ENCODE measurements at regions not wholly inside any gene's neighbourhood (a gene's known extent, or its start where the extent isn't known, plus 50 kb on each side); places are given as distances from the start of the nearest gene placed in this dataset.

- no peaks in the 10 kb centered on the region for H3K4me1 Mint-ChIP-seq
- no peak overlapping the region for H3K4me3 Mint-ChIP-seq
- H3K27ac Mint-ChIP-seq, result no peak overlapping the region
- H3K27me3 Mint-ChIP-seq, result no peaks in the 10 kb centered on the region
- H3K9me3 Mint-ChIP-seq, result no peaks in the 10 kb centered on the region
- no peak for ATAC-seq
- H3K36me3 Mint-ChIP-seq, result no peaks in the 10 kb centered on the region
Measured at GRCh38 chr16:74046524-74046923, 250.1 kb upstream of the PSMD7 start.

GRCh38 chr16:74045513-74045912 lies 251.1 kb upstream of the PSMD7 start:
- ATAC-seq, result no peak
- Mint-ChIP-seq H3K4me1 (no peaks in the 10 kb centered on the region), H3K9me3 (no peaks in the 10 kb centered on the region), H3K27ac (no peak overlapping the region), H3K4me3 (no peak overlapping the region), H3K27me3 (no peaks in the 10 kb centered on the region), H3K36me3 (no peaks in the 10 kb centered on the region)

DNA sequence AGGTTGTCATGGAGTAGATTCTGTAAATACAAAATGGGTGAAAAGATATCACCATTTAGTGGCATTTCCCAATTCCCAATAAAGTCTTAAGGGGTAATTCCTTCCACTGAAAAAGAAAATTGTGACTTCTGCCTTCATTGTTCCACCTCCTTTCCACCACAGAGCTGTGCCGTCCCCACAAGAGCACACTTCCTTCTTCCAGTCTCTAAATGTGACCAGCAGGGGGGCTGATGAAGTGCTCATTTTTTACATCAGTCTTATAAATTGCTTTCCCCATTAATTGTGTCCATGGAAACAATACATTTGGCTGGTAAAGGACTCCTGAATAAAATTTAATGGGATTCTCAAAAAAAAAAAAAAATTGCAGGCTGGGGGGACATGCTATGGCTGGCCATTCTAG lies 260.8 kb upstream of the PSMD7 start:
- no peaks in the 10 kb centered on the region for H3K27me3 Mint-ChIP-seq
- no peak for ATAC-seq

DNA sequence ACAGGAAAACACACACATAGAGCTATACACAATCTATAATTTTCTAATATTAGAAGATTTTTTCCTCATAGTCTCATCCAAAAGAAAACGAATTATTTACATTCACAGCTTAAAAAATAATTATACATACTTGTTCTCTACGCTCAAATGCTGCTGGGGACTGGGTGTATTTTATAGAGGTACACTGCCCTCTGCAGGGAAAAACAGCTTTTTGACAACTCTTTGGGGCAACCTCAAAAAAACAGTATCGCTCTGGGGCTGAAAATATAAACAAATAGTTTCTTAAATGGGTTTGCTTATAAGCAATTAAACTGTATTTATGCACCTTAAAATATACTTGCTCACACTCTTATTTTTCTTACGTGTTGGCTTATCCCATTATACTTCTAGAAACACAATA lies 261.8 kb upstream of the PSMD7 start:
- H3K27me3 Mint-ChIP-seq, result no peaks in the 10 kb centered on the region
- H3K9me3 Mint-ChIP-seq, result no peaks in the 10 kb centered on the region
- H3K4me3 Mint-ChIP-seq, result no peak overlapping the region
- H3K4me1 Mint-ChIP-seq, result no peaks in the 10 kb centered on the region
- ATAC-seq, result no peak
- no peak overlapping the region for H3K27ac Mint-ChIP-seq
- H3K36me3 Mint-ChIP-seq, result no peaks in the 10 kb centered on the region

More for the DNA sequence above, 260.8 kb upstream of the PSMD7 start:
- Mint-ChIP-seq H3K27ac (no peak overlapping the region), H3K4me1 (no peaks in the 10 kb centered on the region), H3K4me3 (no peak overlapping the region), H3K9me3 (no peaks in the 10 kb centered on the region), H3K36me3 (no peaks in the 10 kb centered on the region)

GRCh38 chr16:74034200-74034599 lies 262.4 kb upstream of the PSMD7 start:
- Mint-ChIP-seq H3K27ac (no peak overlapping the region), H3K27me3 (no peaks in the 10 kb centered on the region), H3K4me1 (no peaks in the 10 kb centered on the region), H3K4me3 (no peak overlapping the region), H3K36me3 (no peaks in the 10 kb centered on the region), H3K9me3 (no peaks in the 10 kb centered on the region)
- ATAC-seq, result no peak

- ATAC-seq, result no peak
- no peaks in the 10 kb centered on the region for H3K4me1 Mint-ChIP-seq
- H3K36me3 Mint-ChIP-seq, result no peaks in the 10 kb centered on the region
- H3K9me3 Mint-ChIP-seq, result no peaks in the 10 kb centered on the region
- H3K27ac Mint-ChIP-seq, result no peak overlapping the region
- H3K27me3 Mint-ChIP-seq, result no peaks in the 10 kb centered on the region
- H3K4me3 Mint-ChIP-seq, result no peak overlapping the region
Measured at GRCh38 chr16:74033441-74033995, 263.1 kb upstream of the PSMD7 start.

DNA sequence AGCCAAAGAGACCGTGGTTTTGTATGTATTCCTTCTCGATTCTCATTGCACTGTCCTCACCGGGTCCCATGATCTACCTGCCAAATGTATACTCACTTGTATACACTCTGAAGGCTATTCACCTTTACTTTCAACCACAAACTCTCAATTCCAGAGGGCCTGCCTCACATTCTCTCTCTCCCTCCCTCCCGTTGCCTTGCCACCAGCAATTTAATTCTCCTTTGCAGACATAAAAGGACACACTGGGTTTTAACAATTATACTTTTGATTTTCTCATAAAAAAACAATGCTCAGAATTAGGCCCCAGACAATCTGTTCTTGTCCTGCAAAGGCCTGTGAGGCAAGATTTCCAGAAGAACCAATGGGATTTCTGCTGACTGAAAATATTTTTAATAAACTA lies 265.1 kb upstream of the PSMD7 start:
- no peaks in the 10 kb centered on the region for H3K36me3 Mint-ChIP-seq
- no peak overlapping the region for H3K4me3 Mint-ChIP-seq
- H3K27me3 Mint-ChIP-seq, result no peaks in the 10 kb centered on the region
- no peak for ATAC-seq
- no peak overlapping the region for H3K27ac Mint-ChIP-seq
- no peaks in the 10 kb centered on the region for H3K4me1 Mint-ChIP-seq
- peaks cover 2% of the 10 kb centered on the region for H3K9me3 Mint-ChIP-seq

GRCh38 chr16:74030000-74030706 lies 266.5 kb upstream of the PSMD7 start:
- Mint-ChIP-seq H3K27ac (no peak overlapping the region), H3K4me1 (no peaks in the 10 kb centered on the region), H3K36me3 (no peaks in the 10 kb centered on the region), H3K4me3 (no peak overlapping the region), H3K27me3 (no peaks in the 10 kb centered on the region), H3K9me3 (peaks cover 3% of the 10 kb centered on the region)
- ATAC-seq, result no peak

DNA sequence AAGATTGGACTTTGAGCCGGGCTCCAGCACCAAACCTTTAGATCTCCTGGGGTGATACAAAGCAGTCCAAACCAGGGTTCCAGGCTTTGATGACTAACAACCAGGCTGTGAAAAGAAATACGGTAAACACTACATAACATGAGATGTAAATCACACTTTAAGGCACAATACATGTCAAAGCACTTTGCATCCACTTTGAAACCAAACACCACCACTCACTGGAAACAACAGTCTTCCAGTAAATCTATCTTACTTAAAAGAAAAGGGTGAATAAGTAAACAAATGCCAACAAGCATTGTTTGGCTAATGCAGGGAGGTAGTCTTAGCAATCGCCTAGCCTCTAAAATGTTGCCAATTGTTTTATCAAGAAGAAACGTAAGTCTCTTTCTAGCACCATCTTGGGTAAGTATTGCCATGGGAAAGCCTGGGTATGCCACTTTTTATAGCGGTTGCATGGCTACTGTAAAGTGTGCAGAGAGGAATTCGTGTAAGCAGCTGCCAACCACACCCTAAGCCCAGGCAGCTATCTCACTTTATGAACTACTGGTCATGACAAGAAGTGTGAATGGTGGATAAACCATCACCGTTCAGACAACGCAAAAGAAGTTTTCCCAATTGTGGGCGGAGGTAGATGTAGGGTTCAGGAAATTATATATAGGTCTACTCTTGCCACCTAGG lies 267.4 kb upstream of the PSMD7 start:
- no peak for ATAC-seq
- Mint-ChIP-seq H3K4me1 (no peaks in the 10 kb centered on the region), H3K36me3 (no peaks in the 10 kb centered on the region), H3K4me3 (no peak overlapping the region), H3K9me3 (peaks cover 3% of the 10 kb centered on the region), H3K27me3 (no peaks in the 10 kb centered on the region), H3K27ac (no peak overlapping the region)

DNA sequence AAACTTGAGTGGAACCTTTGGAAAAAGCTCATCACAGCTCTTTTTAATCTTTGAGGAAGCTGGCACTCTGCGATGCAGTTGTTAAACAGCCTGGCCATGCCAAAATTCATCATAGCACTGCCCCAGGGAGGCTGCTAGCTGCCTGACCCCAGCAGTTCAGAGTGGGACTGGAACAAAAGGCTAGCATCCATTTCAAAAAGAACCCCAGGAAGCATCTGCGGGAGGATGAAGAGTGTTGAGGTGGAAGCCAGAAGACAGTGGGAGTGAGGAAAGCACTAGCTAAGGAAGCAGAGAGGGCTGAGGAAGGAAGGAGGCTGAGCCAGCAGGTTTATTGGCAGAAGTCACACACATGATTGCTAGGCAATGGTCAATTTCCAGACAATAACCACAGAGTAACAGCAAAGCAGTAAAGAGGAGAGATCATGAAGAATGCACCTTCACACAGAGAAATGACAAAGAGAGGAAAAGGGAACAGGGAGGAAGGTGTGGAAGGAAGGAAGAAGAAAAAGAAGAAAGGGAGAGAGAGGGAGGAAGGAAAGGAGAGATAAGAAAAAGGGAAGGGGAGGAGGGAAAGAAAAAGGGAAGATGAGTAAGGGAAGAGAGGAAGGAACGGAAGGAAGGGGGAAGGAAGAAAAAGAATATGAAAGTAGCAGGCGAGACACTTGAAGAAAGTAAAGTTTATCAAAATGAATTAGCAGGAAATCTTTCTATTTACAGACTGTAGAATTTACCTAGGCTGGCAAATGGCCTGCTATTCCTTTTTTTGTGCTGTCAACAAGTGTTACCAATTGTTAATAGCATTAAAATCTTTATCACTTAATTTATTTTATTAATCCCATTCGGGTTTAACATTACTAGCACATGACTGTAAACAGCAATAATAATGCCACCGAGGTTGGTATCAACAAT lies 270.0 kb upstream of the PSMD7 start:
- Mint-ChIP-seq H3K4me3 (no peak overlapping the region), H3K36me3 (no peaks in the 10 kb centered on the region), H3K9me3 (peaks cover 3% of the 10 kb centered on the region)

DNA sequence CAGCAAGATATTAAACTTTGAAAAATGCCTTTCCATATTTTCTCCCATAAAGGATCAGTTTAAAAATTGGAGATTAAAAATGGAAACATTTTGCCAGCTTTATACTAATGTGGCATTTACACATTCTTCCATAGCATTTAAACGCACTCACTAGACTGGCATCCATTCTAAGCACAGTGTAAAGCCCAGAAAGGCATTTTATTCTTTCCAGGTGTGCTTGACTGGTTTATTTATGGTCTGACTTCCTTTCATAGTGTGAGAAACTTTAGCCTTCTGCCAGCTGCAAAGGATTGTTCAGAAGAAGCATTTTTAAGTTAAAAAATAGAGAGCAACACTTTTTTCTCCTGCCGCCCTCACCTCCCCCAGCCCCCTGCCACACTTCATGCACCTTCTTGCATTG lies 271.7 kb upstream of the PSMD7 start:
- no peak overlapping the region for H3K4me3 Mint-ChIP-seq
- no peaks in the 10 kb centered on the region for H3K36me3 Mint-ChIP-seq
- no peak for ATAC-seq
- peaks cover 3% of the 10 kb centered on the region for H3K9me3 Mint-ChIP-seq
- H3K27me3 Mint-ChIP-seq, result no peaks in the 10 kb centered on the region
- H3K4me1 Mint-ChIP-seq, result no peaks in the 10 kb centered on the region
- H3K27ac Mint-ChIP-seq, result no peak overlapping the region

More for the DNA sequence above, 270.0 kb upstream of the PSMD7 start:
- Mint-ChIP-seq H3K27ac (no peak overlapping the region), H3K27me3 (no peaks in the 10 kb centered on the region), H3K4me1 (no peaks in the 10 kb centered on the region)
- ATAC-seq, result no peak

- Mint-ChIP-seq H3K27me3 (no peaks in the 10 kb centered on the region), H3K36me3 (no peaks in the 10 kb centered on the region), H3K9me3 (peaks cover under 1% of the 10 kb centered on the region), H3K4me1 (no peaks in the 10 kb centered on the region), H3K4me3 (no peak overlapping the region), H3K27ac (no peak overlapping the region)
- ATAC-seq, result no peak
Measured at GRCh38 chr16:74020095-74020670, 276.4 kb upstream of the PSMD7 start.

- Mint-ChIP-seq H3K27ac (no peak overlapping the region), H3K27me3 (no peaks in the 10 kb centered on the region), H3K4me1 (no peaks in the 10 kb centered on the region), H3K36me3 (no peaks in the 10 kb centered on the region), H3K9me3 (peaks cover 4% of the 10 kb centered on the region), H3K4me3 (no peak overlapping the region)
- ATAC-seq, result no peak
Measured at GRCh38 chr16:74019612-74020011, 277.0 kb upstream of the PSMD7 start.

DNA sequence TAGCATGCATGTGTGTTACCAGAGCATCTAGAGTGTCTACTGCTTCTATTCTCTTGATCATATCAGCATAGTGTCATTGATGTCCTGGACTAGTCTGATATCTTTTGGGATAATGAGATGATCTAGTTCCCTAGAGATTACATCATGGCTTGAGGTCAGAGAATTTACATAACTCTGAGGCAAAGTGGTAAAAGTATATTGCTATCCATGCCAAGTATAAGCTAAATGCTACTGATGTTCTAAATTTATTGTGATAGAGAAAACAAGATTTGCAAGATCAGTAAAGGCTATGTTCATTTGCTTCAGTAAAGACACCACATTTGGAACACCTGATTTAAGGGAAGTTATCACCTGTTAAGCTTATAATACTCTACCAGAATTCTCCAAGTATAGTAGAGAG lies 280.7 kb upstream of the PSMD7 start:
- no peak overlapping the region for H3K4me3 Mint-ChIP-seq
- H3K9me3 Mint-ChIP-seq, result peaks cover 6% of the 10 kb centered on the region
- H3K4me1 Mint-ChIP-seq, result no peaks in the 10 kb centered on the region
- no peak overlapping the region for H3K27ac Mint-ChIP-seq
- no peaks in the 10 kb centered on the region for H3K27me3 Mint-ChIP-seq
- no peaks in the 10 kb centered on the region for H3K36me3 Mint-ChIP-seq
- ATAC-seq, result no peak

GRCh38 chr16:73998707-73999106 lies 297.9 kb upstream of the PSMD7 start:
- Mint-ChIP-seq H3K27me3 (no peaks in the 10 kb centered on the region), H3K36me3 (no peaks in the 10 kb centered on the region), H3K9me3 (peaks cover 17% of the 10 kb centered on the region), H3K4me3 (no peak overlapping the region), H3K4me1 (no peaks in the 10 kb centered on the region), H3K27ac (no peak overlapping the region)
- ATAC-seq, result no peak

Measured in stimulated activated memory B cell treated with anti-CD40 and anti-IgM and Interleukin-4, amounts not matched to agents 10 μg/mL and 1 μg/mL and 100 μg/mL, for 72 hours (primary cell).